ENCODE measurements at regions not wholly inside any gene's neighbourhood (a gene's known extent, or its start where the extent isn't known, plus 50 kb on each side); places are given as distances from the start of the nearest gene placed in this dataset.

DNA sequence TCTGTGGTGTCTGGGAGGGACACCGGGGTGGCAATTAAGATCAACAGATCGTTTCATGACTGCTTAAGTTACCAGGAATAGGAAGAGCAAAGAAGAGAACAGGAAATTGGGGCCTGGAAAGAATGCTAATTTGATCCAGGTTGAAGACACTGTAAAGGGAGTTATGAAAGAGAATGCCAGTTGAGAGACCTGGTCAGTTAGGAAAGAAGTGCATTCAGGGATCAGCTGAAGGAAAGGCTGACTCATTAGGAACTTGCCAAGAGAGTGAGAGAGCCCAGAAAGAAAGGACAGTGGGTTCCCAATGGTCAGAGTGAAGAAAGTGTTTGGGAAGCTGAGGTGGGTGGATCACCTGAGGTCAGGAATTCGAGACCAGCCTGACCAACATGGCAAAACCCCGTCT is 119.6 kb downstream of the UBE2U start:
- Histone ChIP-seq H3K4me1 (no peaks in the 10 kb centered on the region), H3K36me3 (no peaks in the 10 kb centered on the region), H3K9me3 (no peaks in the 10 kb centered on the region), H3K27ac (no peak overlapping the region), H3K27me3 (no peaks in the 10 kb centered on the region), H3K4me3 (no peak overlapping the region)
- TF ChIP-seq EP300 (IDR thresholded peaks at IDR 0.05): no peak
- no peak for TF ChIP-seq POLR2AphosphoS5 (IDR thresholded peaks at IDR 0.05)
- no peak for TF ChIP-seq POLR2A (IDR thresholded peaks at IDR 0.05)
- TF ChIP-seq, protein P1, sequence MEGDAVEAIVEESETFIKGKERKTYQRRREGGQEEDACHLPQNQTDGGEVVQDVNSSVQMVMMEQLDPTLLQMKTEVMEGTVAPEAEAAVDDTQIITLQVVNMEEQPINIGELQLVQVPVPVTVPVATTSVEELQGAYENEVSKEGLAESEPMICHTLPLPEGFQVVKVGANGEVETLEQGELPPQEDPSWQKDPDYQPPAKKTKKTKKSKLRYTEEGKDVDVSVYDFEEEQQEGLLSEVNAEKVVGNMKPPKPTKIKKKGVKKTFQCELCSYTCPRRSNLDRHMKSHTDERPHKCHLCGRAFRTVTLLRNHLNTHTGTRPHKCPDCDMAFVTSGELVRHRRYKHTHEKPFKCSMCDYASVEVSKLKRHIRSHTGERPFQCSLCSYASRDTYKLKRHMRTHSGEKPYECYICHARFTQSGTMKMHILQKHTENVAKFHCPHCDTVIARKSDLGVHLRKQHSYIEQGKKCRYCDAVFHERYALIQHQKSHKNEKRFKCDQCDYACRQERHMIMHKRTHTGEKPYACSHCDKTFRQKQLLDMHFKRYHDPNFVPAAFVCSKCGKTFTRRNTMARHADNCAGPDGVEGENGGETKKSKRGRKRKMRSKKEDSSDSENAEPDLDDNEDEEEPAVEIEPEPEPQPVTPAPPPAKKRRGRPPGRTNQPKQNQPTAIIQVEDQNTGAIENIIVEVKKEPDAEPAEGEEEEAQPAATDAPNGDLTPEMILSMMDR (IDR thresholded peaks at IDR 0.05): no peak
- intact Hi-C loops (cut with DNase I; ENCODE audit: low total_unique reads): no loop called here
- 79 to 92% (median 84%) methylated on average over 4 of the region's 4 CpGs for WGBS, 5 donors
- no peak for DNase-seq

DNA sequence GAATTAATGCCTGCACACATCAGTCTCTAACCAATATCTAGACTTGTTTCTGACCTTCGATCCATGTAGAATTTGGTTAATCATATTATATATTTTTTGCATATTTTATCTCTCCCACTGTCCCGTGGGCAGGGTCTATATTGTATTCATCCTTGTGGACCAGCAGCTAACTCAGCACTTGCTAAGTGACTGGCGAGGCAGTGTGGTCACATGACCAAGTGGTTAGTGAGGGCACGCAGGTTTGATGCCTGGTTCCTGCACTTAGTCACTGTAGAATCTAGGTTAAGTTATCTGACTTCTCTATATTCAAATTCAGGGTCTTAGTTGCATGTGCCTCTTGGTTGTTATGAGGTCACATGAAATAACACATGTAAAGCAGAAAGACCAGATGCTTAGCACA is 120.5 kb downstream of the UBE2U start:
- no peak for DNase-seq
- intact Hi-C loops (cut with DNase I; ENCODE audit: low total_unique reads): no loop called here
- H3K9me3 ChIP-seq: no peaks in the 10 kb centered on the region
- 70 to 81% (median 74%) methylated on average over 4 of the region's 4 CpGs for WGBS, 5 donors
- no peaks in the 10 kb centered on the region for H3K4me1 ChIP-seq
- TF ChIP-seq POLR2AphosphoS5 (IDR thresholded peaks at IDR 0.05) (no peak), POLR2A (IDR thresholded peaks at IDR 0.05) (no peak), EP300 (IDR thresholded peaks at IDR 0.05) (no peak)
- TF ChIP-seq, protein P1 (IDR thresholded peaks at IDR 0.05): no peak
- H3K27ac ChIP-seq: no peak overlapping the region
- no peaks in the 10 kb centered on the region for H3K27me3 ChIP-seq
- no peak overlapping the region for H3K4me3 ChIP-seq
- H3K36me3 ChIP-seq: no peaks in the 10 kb centered on the region

DNA sequence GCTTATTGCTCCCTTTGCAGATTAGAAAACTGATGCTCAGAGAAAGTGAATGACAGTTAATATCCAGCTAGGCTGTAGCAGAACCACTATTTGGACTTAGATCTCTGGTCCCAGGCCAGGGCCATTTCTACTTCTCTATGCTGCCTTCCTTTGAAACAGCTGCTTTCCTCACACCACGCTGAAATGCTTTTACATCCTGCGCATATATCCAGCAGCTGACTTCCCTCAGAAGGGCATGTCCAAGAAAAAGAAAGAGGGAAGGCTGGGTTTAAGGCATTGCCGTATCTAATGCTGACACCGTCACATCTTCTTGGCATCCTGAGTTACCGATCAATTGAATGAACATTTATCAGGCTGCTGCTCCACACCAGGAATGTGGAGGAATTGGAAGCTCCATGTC is 122.4 kb downstream of the UBE2U start:
- Histone ChIP-seq H3K4me1 (no peaks in the 10 kb centered on the region), H3K4me3 (no peak overlapping the region), H3K36me3 (no peaks in the 10 kb centered on the region), H3K27ac (no peak overlapping the region), H3K9me3 (no peaks in the 10 kb centered on the region), H3K27me3 (no peaks in the 10 kb centered on the region)
- peak in 1 of 2 donors; percentile 34 for DNase-seq
- WGBS, 5 donors: 64 to 92% (median 84%) methylated on average over 5 of the region's 5 CpGs
- intact Hi-C loops (cut with DNase I; ENCODE audit: low total_unique reads): no loop called here
- TF ChIP-seq, protein P1 (IDR thresholded peaks at IDR 0.05): no peak
- no peak for TF ChIP-seq EP300 (IDR thresholded peaks at IDR 0.05)
- no peak for TF ChIP-seq POLR2AphosphoS5 (IDR thresholded peaks at IDR 0.05)
- no peak for TF ChIP-seq POLR2A (IDR thresholded peaks at IDR 0.05)

DNA sequence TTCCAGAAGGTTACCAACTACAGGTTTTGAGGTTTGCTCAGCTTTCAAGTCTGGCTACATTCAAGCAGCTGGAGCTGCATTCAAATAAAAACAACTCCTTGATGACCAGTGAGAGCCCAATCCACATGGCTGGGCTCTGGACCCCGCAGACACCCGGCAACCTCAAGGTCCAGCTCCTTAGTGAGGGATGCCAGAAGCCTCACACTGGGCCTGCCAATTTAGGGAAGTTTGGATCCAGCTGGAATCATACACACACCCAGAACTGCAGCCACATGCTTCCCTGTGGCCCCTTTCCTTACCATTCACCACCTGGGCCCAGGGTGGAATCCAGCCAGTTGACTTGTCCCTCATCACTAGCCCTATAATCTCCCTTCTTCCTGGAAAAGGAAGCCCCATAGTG is 123.7 kb downstream of the UBE2U start:
- DNase-seq: no peak
- TF ChIP-seq EP300 (IDR thresholded peaks at IDR 0.05): no peak
- TF ChIP-seq POLR2A (IDR thresholded peaks at IDR 0.05): no peak
- TF ChIP-seq POLR2AphosphoS5 (IDR thresholded peaks at IDR 0.05): no peak
- TF ChIP-seq, protein P1 (IDR thresholded peaks at IDR 0.05): no peak

More for the DNA sequence above, 123.7 kb downstream of the UBE2U start:
- Histone ChIP-seq H3K4me3 (no peak overlapping the region), H3K9me3 (no peaks in the 10 kb centered on the region), H3K36me3 (no peaks in the 10 kb centered on the region), H3K4me1 (no peaks in the 10 kb centered on the region), H3K27me3 (no peaks in the 10 kb centered on the region), H3K27ac (no peak overlapping the region)
- intact Hi-C loops (cut with DNase I; ENCODE audit: low total_unique reads): no loop called here
- WGBS, 5 donors: 65 to 94% (median 78%) methylated on average over 2 of the region's 2 CpGs

Measured in stomach (tissue), 8 donors.